ENCODE measurements at regions not wholly inside any gene's neighbourhood (a gene's known extent, or its start where the extent isn't known, plus 50 kb on each side); places are given as distances from the start of the nearest gene placed in this dataset.

DNA sequence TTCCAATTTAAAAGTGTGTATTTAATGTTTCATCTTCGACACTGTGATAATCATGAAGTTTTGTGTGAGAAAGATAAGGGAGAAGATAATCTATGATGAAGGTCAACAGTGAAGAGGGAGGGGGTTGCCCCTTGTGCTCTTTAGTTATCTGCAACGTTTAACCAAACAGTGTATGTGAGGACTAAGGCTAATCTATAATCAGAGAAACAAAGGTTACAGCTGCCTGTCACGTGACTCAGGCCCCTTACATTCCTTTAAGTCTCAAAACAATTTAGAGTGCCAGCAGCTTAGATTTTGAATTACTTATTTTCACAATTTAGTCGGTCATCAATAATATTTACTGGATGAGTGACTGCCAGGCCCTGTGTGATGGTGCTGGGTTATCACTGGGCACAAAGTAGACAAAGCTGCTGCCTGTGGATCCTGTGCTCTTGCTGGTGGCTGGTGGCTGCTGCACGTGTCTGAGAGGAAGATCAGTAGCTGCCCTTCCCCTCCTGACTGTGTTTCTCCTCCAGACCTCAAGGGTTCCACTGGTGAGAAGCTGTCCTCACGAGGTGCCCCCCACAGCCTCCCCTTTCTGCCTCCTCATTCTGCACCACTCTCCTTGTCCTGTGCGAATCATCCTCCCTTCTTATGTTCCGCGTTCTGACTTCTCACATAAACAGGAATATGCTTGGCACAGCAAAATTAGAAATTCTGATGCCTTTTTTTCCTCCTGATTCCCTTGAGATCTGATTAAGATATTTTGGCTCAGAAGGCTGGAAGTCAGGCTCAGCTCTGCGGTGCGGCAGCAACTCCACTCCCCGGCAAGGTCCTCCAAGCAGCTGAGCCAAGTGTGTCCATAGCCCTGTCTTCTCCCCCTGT is 331.1 kb upstream of the B3GAT1 start (continued):
- TF ChIP-seq, protein P1, sequence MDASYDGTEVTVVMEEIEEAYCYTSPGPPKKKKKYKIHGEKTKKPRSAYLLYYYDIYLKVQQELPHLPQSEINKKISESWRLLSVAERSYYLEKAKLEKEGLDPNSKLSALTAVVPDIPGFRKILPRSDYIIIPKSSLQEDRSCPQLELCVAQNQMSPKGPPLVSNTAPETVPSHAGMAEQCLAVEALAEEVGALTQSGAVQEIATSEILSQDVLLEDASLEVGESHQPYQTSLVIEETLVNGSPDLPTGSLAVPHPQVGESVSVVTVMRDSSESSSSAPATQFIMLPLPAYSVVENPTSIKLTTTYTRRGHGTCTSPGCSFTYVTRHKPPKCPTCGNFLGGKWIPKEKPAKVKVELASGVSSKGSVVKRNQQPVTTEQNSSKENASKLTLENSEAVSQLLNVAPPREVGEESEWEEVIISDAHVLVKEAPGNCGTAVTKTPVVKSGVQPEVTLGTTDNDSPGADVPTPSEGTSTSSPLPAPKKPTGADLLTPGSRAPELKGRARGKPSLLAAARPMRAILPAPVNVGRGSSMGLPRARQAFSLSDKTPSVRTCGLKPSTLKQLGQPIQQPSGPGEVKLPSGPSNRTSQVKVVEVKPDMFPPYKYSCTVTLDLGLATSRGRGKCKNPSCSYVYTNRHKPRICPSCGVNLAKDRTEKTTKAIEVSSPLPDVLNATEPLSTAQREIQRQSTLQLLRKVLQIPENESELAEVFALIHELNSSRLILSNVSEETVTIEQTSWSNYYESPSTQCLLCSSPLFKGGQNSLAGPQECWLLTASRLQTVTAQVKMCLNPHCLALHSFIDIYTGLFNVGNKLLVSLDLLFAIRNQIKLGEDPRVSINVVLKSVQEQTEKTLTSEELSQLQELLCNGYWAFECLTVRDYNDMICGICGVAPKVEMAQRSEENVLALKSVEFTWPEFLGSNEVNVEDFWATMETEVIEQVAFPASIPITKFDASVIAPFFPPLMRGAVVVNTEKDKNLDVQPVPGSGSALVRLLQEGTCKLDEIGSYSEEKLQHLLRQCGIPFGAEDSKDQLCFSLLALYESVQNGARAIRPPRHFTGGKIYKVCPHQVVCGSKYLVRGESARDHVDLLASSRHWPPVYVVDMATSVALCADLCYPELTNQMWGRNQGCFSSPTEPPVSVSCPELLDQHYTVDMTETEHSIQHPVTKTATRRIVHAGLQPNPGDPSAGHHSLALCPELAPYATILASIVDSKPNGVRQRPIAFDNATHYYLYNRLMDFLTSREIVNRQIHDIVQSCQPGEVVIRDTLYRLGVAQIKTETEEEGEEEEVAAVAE (CRISPR knock-in tag; IDR thresholded peaks at IDR 0.05; ENCODE audit: borderline replicate concordance): no peak
- no peak; the same call in 1 of the 2 replicates for TF ChIP-seq ZNF556 (CRISPR knock-in tag; IDR thresholded peaks at IDR 0.05; ENCODE audit: borderline replicate concordance)
- TF ChIP-seq, protein P2, sequence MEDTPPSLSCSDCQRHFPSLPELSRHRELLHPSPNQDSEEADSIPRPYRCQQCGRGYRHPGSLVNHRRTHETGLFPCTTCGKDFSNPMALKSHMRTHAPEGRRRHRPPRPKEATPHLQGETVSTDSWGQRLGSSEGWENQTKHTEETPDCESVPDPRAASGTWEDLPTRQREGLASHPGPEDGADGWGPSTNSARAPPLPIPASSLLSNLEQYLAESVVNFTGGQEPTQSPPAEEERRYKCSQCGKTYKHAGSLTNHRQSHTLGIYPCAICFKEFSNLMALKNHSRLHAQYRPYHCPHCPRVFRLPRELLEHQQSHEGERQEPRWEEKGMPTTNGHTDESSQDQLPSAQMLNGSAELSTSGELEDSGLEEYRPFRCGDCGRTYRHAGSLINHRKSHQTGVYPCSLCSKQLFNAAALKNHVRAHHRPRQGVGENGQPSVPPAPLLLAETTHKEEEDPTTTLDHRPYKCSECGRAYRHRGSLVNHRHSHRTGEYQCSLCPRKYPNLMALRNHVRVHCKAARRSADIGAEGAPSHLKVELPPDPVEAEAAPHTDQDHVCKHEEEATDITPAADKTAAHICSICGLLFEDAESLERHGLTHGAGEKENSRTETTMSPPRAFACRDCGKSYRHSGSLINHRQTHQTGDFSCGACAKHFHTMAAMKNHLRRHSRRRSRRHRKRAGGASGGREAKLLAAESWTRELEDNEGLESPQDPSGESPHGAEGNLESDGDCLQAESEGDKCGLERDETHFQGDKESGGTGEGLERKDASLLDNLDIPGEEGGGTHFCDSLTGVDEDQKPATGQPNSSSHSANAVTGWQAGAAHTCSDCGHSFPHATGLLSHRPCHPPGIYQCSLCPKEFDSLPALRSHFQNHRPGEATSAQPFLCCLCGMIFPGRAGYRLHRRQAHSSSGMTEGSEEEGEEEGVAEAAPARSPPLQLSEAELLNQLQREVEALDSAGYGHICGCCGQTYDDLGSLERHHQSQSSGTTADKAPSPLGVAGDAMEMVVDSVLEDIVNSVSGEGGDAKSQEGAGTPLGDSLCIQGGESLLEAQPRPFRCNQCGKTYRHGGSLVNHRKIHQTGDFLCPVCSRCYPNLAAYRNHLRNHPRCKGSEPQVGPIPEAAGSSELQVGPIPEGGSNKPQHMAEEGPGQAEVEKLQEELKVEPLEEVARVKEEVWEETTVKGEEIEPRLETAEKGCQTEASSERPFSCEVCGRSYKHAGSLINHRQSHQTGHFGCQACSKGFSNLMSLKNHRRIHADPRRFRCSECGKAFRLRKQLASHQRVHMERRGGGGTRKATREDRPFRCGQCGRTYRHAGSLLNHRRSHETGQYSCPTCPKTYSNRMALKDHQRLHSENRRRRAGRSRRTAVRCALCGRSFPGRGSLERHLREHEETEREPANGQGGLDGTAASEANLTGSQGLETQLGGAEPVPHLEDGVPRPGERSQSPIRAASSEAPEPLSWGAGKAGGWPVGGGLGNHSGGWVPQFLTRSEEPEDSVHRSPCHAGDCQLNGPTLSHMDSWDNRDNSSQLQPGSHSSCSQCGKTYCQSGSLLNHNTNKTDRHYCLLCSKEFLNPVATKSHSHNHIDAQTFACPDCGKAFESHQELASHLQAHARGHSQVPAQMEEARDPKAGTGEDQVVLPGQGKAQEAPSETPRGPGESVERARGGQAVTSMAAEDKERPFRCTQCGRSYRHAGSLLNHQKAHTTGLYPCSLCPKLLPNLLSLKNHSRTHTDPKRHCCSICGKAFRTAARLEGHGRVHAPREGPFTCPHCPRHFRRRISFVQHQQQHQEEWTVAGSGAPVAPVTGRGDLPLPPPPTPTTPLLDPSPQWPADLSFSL (CRISPR knock-in tag; IDR thresholded peaks at IDR 0.05): no peak
- no peak for TF ChIP-seq SP140L (CRISPR knock-in tag; IDR thresholded peaks at IDR 0.05; ENCODE audit: borderline replicate concordance)
- no peak for TF ChIP-seq TAF15 (IDR thresholded peaks at IDR 0.05; ENCODE audit: low read depth, low read length, poor library complexity, severe bottlenecking)
- TF ChIP-seq ZNF672 (CRISPR knock-in tag; IDR thresholded peaks at IDR 0.05): no peak
- no peak for TF ChIP-seq HHEX (CRISPR knock-in tag; IDR thresholded peaks at IDR 0.05)
- no peak for TF ChIP-seq SNRNP70 (IDR thresholded peaks at IDR 0.05; ENCODE audit: low read depth, low read length)
- TF ChIP-seq ARNT2 (CRISPR knock-in tag; IDR thresholded peaks at IDR 0.05; ENCODE audit: low read depth): no peak
- TF ChIP-seq GATAD1 (CRISPR knock-in tag; IDR thresholded peaks at IDR 0.05): no peak
- TF ChIP-seq RFX5 (IDR thresholded peaks at IDR 0.05; ENCODE audit: low read depth, low read length): no peak
- TF ChIP-seq ELF3 (CRISPR knock-in tag; IDR thresholded peaks at IDR 0.05): no peak
- TF ChIP-seq ZNF562 (CRISPR knock-in tag; IDR thresholded peaks at IDR 0.05; ENCODE audit: borderline replicate concordance): no peak
- no peak for TF ChIP-seq ELF4 (CRISPR knock-in tag; IDR thresholded peaks at IDR 0.05; ENCODE audit: borderline replicate concordance)
- TF ChIP-seq ZNF570 (CRISPR knock-in tag; IDR thresholded peaks at IDR 0.05; ENCODE audit: borderline replicate concordance): no peak
- no peak for TF ChIP-seq PLRG1 (conservative IDR thresholded peaks at IDR 0.05)
